Neutrophil (primary cell): ENCODE measurements at regions not wholly inside any gene's neighbourhood (a gene's known extent, or its start where the extent isn't known, plus 50 kb on each side); places are given as distances from the start of the nearest gene placed in this dataset.

Experiments used
- H3K27ac ChIP-seq: fragments of 200-600 bp; sonication (generic); 2 replicates; pipeline ENCODE4 v1.5.1; 2016; ENCODE audit warnings: mild to moderate bottlenecking, moderate library complexity
- H3K27me3 ChIP-seq: fragments of 200-600 bp; sonication (generic); 2 replicates; pipeline ENCODE4 v1.6.0; 2016; ENCODE audit warnings: mild to moderate bottlenecking
- H3K36me3 ChIP-seq: fragments of 200-600 bp; sonication (generic); 2 replicates; pipeline ENCODE4 v1.5.1; 2017
- H3K4me1 ChIP-seq, 2 experiments: fragments of 200-600 bp in 1 of 2; sonication (generic) in 1 of 2; 1 replicate in 1 of 2; 2 replicates in 1 of 2; pipeline versions ENCODE4 v1.5.1 to v1.6.1; 2013 to 2016; ENCODE audit warnings: low read depth in 1 of 2, low read length in 1 of 2, mild to moderate bottlenecking in 1 of 2, moderate library complexity in 1 of 2; ENCODE audit not compliant: control insufficient read depth in 1 of 2, insufficient read depth in 1 of 2
- H3K4me3 ChIP-seq, 2 experiments: fragments of 200-600 bp in 1 of 2; sonication (generic) in 1 of 2; 1 replicate in 1 of 2; 2 replicates in 1 of 2; pipeline ENCODE4 v1.5.1; 2013 to 2016; ENCODE audit warnings: low read depth in 1 of 2, low read length in 1 of 2, mild to moderate bottlenecking in 1 of 2, moderate library complexity in 1 of 2
- H3K9me3 ChIP-seq: fragments of 200-600 bp; sonication (generic); 2 replicates; pipeline ENCODE4 v1.5.1; 2016
- CTCF ChIP-seq: fragments of 200-600 bp; sonication (generic); IDR thresholded peaks from 2 replicates; pipeline ENCODE4 v1.5.1; 2016; ENCODE audit warnings: antibody characterized with exemption

- Histone ChIP-seq H3K27ac (no peak overlapping the region), H3K4me1 (no peaks in the 10 kb centered on the region), H3K4me3 (no peak overlapping the region), H3K9me3 (no peaks in the 10 kb centered on the region), H3K27me3 (no peaks in the 10 kb centered on the region), H3K36me3 (no peaks in the 10 kb centered on the region)
- TF ChIP-seq CTCF: no peak
Measured at GRCh38 chr21:15195104-15195503, 130.3 kb upstream of the NRIP1 start.

- no peaks in the 10 kb centered on the region for H3K36me3 ChIP-seq
- H3K27ac ChIP-seq: no peak overlapping the region
- H3K4me1 ChIP-seq: no peaks in the 10 kb centered on the region
- no peaks in the 10 kb centered on the region for H3K9me3 ChIP-seq
- no peak for TF ChIP-seq CTCF
- H3K27me3 ChIP-seq: no peaks in the 10 kb centered on the region
- H3K4me3 ChIP-seq: no peak overlapping the region
Measured at GRCh38 chr21:15195768-15196167, 131.0 kb upstream of the NRIP1 start.

GRCh38 chr21:15197696-15198095 lies 132.9 kb upstream of the NRIP1 start:
- TF ChIP-seq CTCF: no peak
- H3K4me1 ChIP-seq: no peaks in the 10 kb centered on the region
- no peaks in the 10 kb centered on the region for H3K36me3 ChIP-seq
- H3K4me3 ChIP-seq: no peak overlapping the region
- no peak overlapping the region for H3K27ac ChIP-seq
- H3K9me3 ChIP-seq: no peaks in the 10 kb centered on the region
- H3K27me3 ChIP-seq: no peaks in the 10 kb centered on the region

GRCh38 chr21:15199414-15200383 lies 134.9 kb upstream of the NRIP1 start:
- no peak for TF ChIP-seq CTCF
- Histone ChIP-seq H3K27me3 (no peaks in the 10 kb centered on the region), H3K27ac (no peak overlapping the region), H3K36me3 (no peaks in the 10 kb centered on the region), H3K4me3 (no peak overlapping the region), H3K4me1 (no peaks in the 10 kb centered on the region), H3K9me3 (no peaks in the 10 kb centered on the region)

- Histone ChIP-seq H3K9me3 (no peaks in the 10 kb centered on the region), H3K4me1 (peaks cover 34 to 37% of the 10 kb centered on the region in 2 experiments), H3K4me3 (no peak overlapping the region), H3K27ac (no peak overlapping the region), H3K36me3 (no peaks in the 10 kb centered on the region), H3K27me3 (no peaks in the 10 kb centered on the region)
- no peak for TF ChIP-seq CTCF
Measured at GRCh38 chr21:15203740-15204139, 138.9 kb upstream of the NRIP1 start.
